HepG2 (cell line): ENCODE measurements at regions not wholly inside any gene's neighbourhood (a gene's known extent, or its start where the extent isn't known, plus 50 kb on each side); places are given as distances from the start of the nearest gene placed in this dataset.

ENCODE experiments used
- HDAC2 ChIP-seq: sonication (generic); formaldehyde crosslinking; IDR thresholded peaks from 2 replicates; pipeline ENCODE4 v1.4.0; 2020; ENCODE audit warnings: missing genetic modification reagents
- KMT2A ChIP-seq: sonication (generic); formaldehyde crosslinking; IDR thresholded peaks from 2 replicates; pipeline ENCODE4 v1.4.0; 2020; ENCODE audit warnings: missing genetic modification reagents
- MBNL3 ChIP-seq: fragments of 250-450 bp; sonication (Bioruptor Pico); conservative IDR thresholded peaks from 2 replicates; pipeline ENCODE4 v1.8.0; 2022; ENCODE audit warnings: mild to moderate bottlenecking, inconsistent platforms
- MED8 ChIP-seq: sonication (generic); formaldehyde crosslinking; IDR thresholded peaks from 2 replicates; pipeline ENCODE4 v1.8.1; 2023; ENCODE audit warnings: mild to moderate bottlenecking, missing genetic modification reagents; ENCODE audit not compliant: insufficient replicate concordance
- NFIC ChIP-seq: IDR thresholded peaks from 2 replicates; pipeline ENCODE4 v1.6.1; 2012; ENCODE audit warnings: mild to moderate bottlenecking, low read length, inconsistent platforms
- SOX13 ChIP-seq, 3 experiments: fragments of 450-650 bp in 1 of 3; sonication (generic) in 1 of 3; formaldehyde crosslinking in 1 of 3; IDR thresholded peaks in 2 of 3; conservative IDR thresholded peaks in 1 of 3; 2 replicates each; pipeline versions ENCODE4 v1.5.0 to v1.6.1; 2016 to 2020; ENCODE audit warnings: antibody characterized with exemption in 1 of 3, mild to moderate bottlenecking in 1 of 3, missing compliant biosample characterization in 1 of 3, missing genetic modification reagents in 1 of 3, moderate library complexity in 1 of 3
- ZBTB20 ChIP-seq: sonication (generic); formaldehyde crosslinking; IDR thresholded peaks from 2 replicates; pipeline ENCODE4 v1.8.1; 2023; ENCODE audit warnings: missing genetic modification reagents, low read depth, mild to moderate bottlenecking, borderline replicate concordance
- ZBTB7A ChIP-seq: sonication (generic); formaldehyde crosslinking; IDR thresholded peaks from 2 replicates; pipeline ENCODE4 v1.8.0; 2022; ENCODE audit warnings: mild to moderate bottlenecking, missing genetic modification reagents
- ZNF296 ChIP-seq: sonication (generic); formaldehyde crosslinking; conservative IDR thresholded peaks from 2 replicates; pipeline ENCODE4 v1.5.0; 2020; ENCODE audit warnings: mild to moderate bottlenecking, missing genetic modification reagents
- ZNF644 ChIP-seq: IDR thresholded peaks from 2 replicates; pipeline ENCODE4 v1.6.1; 2016; ENCODE audit warnings: low read depth
- ZSCAN29 ChIP-seq: sonication (generic); formaldehyde crosslinking; conservative IDR thresholded peaks from 2 replicates; pipeline ENCODE4 v1.4.0; 2020; ENCODE audit warnings: mild to moderate bottlenecking, missing genetic modification reagents
- TF ChIP-seq, protein P1 (sequence below): sonication (generic); formaldehyde crosslinking; IDR thresholded peaks from 2 replicates; pipeline ENCODE4 v1.4.0; 2020; ENCODE audit warnings: missing genetic modification reagents, mild to moderate bottlenecking, borderline replicate concordance
- TF ChIP-seq, protein P2 (sequence below): sonication (generic); formaldehyde crosslinking; IDR thresholded peaks from 2 replicates; pipeline ENCODE4 v1.9.0; 2021; ENCODE audit warnings: mild to moderate bottlenecking, missing genetic modification reagents
- TF ChIP-seq, protein P3 (sequence below): sonication (generic); formaldehyde crosslinking; IDR thresholded peaks from 2 replicates; pipeline ENCODE4 v1.4.0; 2020; ENCODE audit warnings: missing genetic modification reagents

DNA sequence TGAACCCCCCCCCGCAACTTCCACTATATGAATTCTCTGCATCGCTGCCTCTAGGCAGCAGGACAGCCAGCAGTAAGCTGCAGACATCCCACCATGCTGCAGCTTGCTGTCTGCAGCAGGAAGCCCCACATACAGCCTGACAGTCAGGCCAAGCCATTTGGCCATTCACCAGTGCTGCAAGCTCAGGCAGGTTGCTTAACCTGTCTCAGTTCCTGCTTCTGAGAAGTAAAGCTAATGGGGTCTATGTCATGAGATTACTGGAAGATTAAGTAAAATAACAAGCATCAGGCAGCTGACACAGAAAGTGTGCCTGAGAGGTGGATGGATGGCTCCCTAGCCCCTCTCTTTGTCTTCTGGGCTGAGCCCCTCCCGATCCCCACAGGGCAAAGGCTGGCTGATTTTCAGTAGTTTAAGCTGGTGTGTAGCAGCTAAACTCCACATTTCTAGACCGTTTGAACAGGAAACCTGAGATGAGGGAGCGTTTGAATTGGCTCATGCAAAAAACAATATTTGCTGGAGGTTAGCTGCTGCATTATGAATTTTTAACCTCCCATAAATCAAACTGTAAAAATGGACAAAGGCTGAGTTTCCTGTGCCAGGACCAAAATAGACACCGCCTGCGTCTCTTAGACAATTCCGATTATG is 193.8 kb upstream of the ARL4C start (continued):
- TF ChIP-seq ZBTB20 (CRISPR knock-in tag): 0 out of 2 replicates have a peak, but pooled peaks have one; percentile 30
- 0 out of 2 replicates have a peak, but pooled peaks have one; percentile 12 for TF ChIP-seq NFIC
- 0 out of 2 replicates have a peak, but pooled peaks have one; percentile 27 for TF ChIP-seq ZNF644 (CRISPR knock-in tag)
- TF ChIP-seq HDAC2 (CRISPR knock-in tag): peak; percentile 43
- 0 out of 2 replicates have a peak, but pooled peaks have one; percentile 0 for TF ChIP-seq ZBTB7A
- TF ChIP-seq MBNL3 (CRISPR knock-in tag): no peak
- TF ChIP-seq, protein P1, sequence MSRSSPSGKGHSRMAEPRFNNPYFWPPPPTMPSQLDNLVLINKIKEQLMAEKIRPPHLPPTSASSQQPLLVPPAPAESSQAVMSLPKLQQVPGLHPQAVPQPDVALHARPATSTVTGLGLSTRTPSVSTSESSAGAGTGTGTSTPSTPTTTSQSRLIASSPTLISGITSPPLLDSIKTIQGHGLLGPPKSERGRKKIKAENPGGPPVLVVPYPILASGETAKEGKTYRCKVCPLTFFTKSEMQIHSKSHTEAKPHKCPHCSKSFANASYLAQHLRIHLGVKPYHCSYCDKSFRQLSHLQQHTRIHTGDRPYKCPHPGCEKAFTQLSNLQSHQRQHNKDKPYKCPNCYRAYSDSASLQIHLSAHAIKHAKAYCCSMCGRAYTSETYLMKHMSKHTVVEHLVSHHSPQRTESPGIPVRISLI (CRISPR knock-in tag): no peak
- TF ChIP-seq ZNF296 (CRISPR knock-in tag): no peak
- TF ChIP-seq, protein P2, sequence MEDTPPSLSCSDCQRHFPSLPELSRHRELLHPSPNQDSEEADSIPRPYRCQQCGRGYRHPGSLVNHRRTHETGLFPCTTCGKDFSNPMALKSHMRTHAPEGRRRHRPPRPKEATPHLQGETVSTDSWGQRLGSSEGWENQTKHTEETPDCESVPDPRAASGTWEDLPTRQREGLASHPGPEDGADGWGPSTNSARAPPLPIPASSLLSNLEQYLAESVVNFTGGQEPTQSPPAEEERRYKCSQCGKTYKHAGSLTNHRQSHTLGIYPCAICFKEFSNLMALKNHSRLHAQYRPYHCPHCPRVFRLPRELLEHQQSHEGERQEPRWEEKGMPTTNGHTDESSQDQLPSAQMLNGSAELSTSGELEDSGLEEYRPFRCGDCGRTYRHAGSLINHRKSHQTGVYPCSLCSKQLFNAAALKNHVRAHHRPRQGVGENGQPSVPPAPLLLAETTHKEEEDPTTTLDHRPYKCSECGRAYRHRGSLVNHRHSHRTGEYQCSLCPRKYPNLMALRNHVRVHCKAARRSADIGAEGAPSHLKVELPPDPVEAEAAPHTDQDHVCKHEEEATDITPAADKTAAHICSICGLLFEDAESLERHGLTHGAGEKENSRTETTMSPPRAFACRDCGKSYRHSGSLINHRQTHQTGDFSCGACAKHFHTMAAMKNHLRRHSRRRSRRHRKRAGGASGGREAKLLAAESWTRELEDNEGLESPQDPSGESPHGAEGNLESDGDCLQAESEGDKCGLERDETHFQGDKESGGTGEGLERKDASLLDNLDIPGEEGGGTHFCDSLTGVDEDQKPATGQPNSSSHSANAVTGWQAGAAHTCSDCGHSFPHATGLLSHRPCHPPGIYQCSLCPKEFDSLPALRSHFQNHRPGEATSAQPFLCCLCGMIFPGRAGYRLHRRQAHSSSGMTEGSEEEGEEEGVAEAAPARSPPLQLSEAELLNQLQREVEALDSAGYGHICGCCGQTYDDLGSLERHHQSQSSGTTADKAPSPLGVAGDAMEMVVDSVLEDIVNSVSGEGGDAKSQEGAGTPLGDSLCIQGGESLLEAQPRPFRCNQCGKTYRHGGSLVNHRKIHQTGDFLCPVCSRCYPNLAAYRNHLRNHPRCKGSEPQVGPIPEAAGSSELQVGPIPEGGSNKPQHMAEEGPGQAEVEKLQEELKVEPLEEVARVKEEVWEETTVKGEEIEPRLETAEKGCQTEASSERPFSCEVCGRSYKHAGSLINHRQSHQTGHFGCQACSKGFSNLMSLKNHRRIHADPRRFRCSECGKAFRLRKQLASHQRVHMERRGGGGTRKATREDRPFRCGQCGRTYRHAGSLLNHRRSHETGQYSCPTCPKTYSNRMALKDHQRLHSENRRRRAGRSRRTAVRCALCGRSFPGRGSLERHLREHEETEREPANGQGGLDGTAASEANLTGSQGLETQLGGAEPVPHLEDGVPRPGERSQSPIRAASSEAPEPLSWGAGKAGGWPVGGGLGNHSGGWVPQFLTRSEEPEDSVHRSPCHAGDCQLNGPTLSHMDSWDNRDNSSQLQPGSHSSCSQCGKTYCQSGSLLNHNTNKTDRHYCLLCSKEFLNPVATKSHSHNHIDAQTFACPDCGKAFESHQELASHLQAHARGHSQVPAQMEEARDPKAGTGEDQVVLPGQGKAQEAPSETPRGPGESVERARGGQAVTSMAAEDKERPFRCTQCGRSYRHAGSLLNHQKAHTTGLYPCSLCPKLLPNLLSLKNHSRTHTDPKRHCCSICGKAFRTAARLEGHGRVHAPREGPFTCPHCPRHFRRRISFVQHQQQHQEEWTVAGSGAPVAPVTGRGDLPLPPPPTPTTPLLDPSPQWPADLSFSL (CRISPR knock-in tag): no peak
- TF ChIP-seq, protein P3, sequence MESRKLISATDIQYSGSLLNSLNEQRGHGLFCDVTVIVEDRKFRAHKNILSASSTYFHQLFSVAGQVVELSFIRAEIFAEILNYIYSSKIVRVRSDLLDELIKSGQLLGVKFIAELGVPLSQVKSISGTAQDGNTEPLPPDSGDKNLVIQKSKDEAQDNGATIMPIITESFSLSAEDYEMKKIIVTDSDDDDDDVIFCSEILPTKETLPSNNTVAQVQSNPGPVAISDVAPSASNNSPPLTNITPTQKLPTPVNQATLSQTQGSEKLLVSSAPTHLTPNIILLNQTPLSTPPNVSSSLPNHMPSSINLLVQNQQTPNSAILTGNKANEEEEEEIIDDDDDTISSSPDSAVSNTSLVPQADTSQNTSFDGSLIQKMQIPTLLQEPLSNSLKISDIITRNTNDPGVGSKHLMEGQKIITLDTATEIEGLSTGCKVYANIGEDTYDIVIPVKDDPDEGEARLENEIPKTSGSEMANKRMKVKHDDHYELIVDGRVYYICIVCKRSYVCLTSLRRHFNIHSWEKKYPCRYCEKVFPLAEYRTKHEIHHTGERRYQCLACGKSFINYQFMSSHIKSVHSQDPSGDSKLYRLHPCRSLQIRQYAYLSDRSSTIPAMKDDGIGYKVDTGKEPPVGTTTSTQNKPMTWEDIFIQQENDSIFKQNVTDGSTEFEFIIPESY (CRISPR knock-in tag): 0 out of 2 replicates have a peak, but pooled peaks have one; percentile 24
- TF ChIP-seq MED8 (CRISPR knock-in tag): no peak
- no peak for TF ChIP-seq ZSCAN29 (CRISPR knock-in tag)
- TF ChIP-seq SOX13 (IDR thresholded peaks at IDR 0.05): no peak
- TF ChIP-seq SOX13 (CRISPR knock-in tag; conservative IDR thresholded peaks at IDR 0.05 in 1 of 2, IDR thresholded peaks at IDR 0.05 in 1 of 2): peak in 1 of 2 experiments; percentile 56; a peak in 2 of 4 replicates
- TF ChIP-seq KMT2A (CRISPR knock-in tag): 0 out of 2 replicates have a peak, but pooled peaks have one; percentile 32
